Fibroblast of pulmonary artery (primary cell): ENCODE measurements at regions not wholly inside any gene's neighbourhood (a gene's known extent, or its start where the extent isn't known, plus 50 kb on each side); places are given as distances from the start of the nearest gene placed in this dataset.
A peak's percentile ranks its signal among the peaks of the same experiment; 100 is the strongest.

ENCODE experiments used
- DNase-seq: peaks from one replicate; pipeline ENCODE4 v3.0.0-alpha.2; 2010; ENCODE audit warnings: low read depth
- H3K4me3 ChIP-seq: replicated peaks from 2 replicates; pipeline ENCODE4 v1.5.1; 2011; ENCODE audit warnings: low read depth, mild to moderate bottlenecking, control low read depth, low read length, moderate library complexity
- CTCF ChIP-seq: IDR thresholded peaks from 2 replicates; pipeline ENCODE4 v1.5.1; 2011; ENCODE audit warnings: mild to moderate bottlenecking, control low read depth, low read length, inconsistent platforms; ENCODE audit errors: missing control alignments

DNA sequence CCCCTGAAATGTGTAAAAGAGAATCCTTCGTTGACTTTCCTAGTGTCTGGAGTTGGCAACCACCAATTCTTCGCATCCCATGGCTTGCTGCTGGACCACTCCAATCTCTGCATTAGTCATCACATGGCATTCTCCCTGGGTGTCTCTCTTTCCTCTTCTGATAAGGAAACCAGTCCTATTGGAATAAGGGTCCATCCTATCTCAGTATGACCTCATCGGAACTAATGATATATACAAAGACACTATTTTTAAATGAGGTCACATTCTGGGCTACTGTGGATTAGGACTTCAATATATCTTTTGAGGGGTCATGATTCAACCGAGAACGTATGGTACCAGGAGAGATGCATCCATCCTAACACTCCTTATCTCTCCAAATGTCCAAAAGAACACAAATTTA, 259.1 kb upstream of the CPEB2 start:
- no peak overlapping the region for H3K4me3 ChIP-seq
- no peak for DNase-seq
- TF ChIP-seq CTCF, result no peak

DNA sequence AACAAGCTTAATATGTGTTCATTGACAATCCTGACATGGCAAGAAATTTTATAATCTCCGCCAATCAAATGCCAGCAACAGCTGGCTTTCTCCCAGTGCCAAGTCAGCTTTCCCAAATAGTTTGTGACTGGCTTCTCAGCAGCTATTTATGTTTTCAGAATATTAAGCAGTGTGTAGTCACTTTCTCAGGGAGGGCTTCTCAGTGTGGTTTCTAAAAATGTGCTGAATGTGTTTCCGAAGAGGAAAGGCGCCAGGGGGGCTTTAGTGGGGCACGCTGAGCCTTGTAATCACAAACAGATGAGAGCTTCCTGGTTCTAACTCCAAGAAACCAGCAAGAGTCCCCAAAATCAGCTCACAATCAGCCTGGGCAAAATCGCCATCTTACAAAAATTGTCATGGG, 258.7 kb upstream of the CPEB2 start:
- no peak for TF ChIP-seq CTCF
- no peak for DNase-seq
- H3K4me3 ChIP-seq, result no peak overlapping the region

DNA sequence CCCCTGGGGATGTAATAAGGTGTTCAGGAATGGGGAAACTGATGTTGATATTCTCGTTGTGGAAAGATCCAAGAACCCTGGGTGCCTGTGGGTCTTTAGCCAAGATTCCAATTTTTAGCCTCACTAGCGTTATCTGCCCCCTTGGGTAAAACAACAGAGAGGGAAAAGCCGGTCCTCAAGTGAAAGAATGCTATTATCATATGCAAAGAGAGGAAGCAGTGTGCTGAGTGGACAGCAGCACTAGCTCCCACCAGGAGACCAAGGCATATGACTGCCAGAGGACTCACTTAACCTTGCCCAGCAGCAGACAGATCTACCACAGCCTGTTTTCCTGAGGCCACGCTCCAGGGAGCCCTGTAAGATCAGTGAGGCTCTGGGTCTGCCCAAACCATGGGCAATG, 257.9 kb upstream of the CPEB2 start:
- TF ChIP-seq CTCF, result no peak
- no peak overlapping the region for H3K4me3 ChIP-seq
- DNase-seq, result no peak

DNA sequence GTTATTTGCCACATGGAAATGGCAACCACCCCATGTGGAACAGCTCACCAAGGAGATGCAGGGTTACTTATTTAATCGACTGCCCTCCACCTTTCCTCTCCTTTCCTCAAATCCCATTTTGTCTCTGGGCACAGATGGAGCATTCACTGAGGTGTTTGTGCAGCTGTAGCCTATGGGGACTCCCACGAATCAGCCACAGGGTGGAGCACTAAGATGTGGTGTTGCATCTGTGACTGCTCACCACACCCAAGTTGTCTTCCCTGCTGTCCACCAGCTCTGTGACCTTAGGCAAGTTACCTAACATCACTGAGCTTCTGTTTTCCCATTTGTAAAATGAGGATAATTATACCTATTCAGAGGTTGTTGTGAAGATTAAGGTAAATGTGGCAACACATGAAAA, 252.4 kb upstream of the CPEB2 start:
- TF ChIP-seq CTCF, result peak; percentile 5
- peak; percentile 8 for DNase-seq
- no peak overlapping the region for H3K4me3 ChIP-seq

- TF ChIP-seq CTCF, result no peak
- DNase-seq, result no peak
- H3K4me3 ChIP-seq, result no peak overlapping the region
Observed at GRCh38 chr4:14752341-14753046, 249.8 kb upstream of the CPEB2 start.

DNA sequence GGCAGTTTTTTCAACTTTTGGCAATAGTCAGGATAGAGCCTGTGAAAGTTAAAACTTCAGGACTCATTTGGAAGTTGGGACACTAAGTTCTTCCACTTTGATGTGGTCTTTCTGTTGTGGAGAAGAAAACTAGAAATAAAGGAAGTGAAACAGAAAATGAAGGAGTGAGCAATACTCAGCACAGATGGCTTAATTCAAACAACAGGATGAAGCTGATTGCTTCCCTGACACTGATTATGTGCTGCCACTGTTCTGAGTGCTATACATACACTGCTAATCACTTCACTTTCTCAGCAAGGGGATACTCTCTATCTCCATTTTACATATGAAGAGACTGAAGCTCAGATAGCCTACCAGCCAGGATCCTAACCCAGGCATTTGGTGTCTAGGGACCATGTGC, 235.1 kb upstream of the CPEB2 start:
- TF ChIP-seq CTCF, result no peak
- H3K4me3 ChIP-seq, result no peak overlapping the region
- no peak for DNase-seq

- no peak overlapping the region for H3K4me3 ChIP-seq
- TF ChIP-seq CTCF, result no peak
- DNase-seq, result no peak
Observed at GRCh38 chr4:14768449-14768848, 233.8 kb upstream of the CPEB2 start.
